Hematopoietic multipotent progenitor cell (in vitro differentiated cells): ENCODE measurements at regions not wholly inside any gene's neighbourhood (a gene's known extent, or its start where the extent isn't known, plus 50 kb on each side); places are given as distances from the start of the nearest gene placed in this dataset.
A peak's percentile ranks its signal among the peaks of the same experiment; 100 is the strongest.
"Not testable (repeated sequence)": the region's sequence is repeated elsewhere in the genome, so short reads cannot be mapped to it uniquely, and the experiment has no call there.

Source experiments
- DNase-seq, 3 donors: peaks; one replicate each; pipeline ENCODE4 v3.0.0-alpha.2; 2011 to 2015; ENCODE audit warnings: low read depth in 2 of 3, low spot score in 2 of 3

DNA sequence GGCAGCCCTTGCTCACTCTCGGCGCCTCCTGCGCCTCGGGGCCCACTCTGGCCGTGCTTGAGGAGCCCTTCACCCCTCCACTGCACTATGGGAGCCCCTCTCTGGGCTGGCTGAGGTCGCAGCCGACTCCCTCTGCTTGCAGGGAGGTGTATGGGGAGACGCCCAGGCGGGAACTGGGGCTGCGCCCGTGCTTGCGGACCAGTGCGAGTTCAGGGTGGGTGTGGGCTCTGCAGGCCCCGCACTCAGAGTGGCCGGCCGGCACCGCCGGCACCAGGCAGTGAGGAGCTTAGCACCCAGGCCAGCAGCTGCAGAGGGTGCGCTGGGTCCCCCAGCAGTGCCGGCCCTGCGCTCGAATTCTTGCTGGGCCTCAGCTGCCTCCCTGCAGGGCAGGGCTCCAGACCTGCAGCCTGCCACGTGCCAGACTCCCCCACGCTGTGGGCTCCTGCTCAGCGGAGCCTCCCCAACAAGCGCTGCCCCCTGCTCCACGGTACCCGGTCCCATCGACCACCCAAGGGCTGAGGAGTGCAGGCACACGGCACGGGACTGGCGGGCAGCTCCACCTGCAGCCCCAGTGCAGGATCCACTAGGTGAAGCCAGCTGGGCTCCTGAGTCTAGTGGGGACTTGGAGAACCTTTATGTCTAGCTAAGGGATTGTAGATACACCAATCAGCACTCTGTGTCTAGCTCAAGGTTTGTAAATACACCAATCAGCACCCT, 54.0 kb upstream of the WWC2 start:
- not testable (repeated sequence) for DNase-seq

DNA sequence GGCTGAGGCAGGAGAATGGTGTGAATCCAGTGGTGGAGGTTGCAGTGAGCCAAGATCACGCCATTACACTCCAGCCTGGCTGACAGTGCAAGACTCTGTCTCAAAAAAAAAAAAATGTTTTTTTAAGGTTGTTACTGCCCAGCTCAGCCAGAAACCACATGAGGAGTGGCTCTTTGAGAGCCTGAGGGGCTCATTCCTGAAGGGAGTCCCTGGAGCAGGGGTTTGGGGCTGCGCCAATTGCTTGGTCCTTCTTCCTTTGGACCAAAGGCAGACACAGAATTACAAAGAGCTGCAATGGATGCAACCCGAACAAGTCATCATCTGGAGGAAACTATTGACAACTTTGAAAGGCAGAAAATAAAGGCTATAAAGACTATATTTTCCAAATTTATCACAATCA, 60.6 kb upstream of the WWC2 start:
- DNase-seq, result no peak

DNA sequence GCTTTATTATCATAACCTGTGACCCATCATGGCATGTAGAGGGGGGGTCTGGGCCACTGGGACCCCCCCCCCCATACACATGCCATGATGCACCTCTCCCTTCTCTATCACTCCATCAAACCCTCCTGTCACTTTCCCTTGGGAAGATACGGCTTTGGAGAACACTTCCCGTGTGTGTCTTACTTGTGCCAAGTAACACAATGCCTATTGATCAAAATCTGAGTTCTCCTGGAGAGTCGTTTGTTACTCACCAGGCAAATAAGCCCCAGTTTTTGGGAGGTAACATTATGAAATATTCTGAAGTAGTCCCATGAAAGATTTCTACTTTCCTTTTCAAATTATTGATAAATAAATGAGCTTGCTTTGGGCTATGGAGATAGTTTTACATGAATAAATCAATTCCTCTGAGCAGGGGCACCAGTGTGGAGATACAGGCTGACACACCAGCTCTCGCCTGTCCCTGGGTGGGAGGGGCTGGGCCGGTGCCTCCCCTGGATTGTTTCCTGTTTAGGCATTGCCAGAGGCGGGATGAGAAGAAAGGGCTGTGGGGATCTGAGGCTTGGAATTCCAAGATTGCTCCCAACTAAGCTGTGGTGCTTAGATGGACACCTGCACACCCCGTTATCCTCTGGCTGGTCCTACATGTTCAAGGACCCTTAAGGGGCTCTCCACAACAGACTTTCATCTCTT, 63.2 kb upstream of the WWC2 start:
- no peak for DNase-seq

DNA sequence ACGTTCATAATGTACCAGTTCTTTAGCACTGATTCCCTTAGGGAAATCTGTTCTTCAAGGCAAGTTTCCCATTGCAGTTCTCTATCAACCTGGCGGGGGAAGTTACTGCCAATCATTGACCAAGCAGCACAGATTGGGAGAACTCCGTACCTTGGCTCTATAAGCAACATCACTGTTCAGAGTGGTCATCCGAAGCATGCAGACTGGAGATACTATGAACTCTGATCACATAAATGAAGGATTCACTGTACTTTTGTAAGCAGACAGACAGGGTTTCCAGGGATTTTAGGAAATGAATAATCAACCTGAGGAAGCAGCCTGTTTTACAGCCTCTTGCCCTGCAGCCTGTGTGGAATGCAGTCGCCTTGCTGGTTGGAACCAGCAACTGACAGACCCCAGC, 63.8 kb upstream of the WWC2 start:
- DNase-seq, result no peak

DNA sequence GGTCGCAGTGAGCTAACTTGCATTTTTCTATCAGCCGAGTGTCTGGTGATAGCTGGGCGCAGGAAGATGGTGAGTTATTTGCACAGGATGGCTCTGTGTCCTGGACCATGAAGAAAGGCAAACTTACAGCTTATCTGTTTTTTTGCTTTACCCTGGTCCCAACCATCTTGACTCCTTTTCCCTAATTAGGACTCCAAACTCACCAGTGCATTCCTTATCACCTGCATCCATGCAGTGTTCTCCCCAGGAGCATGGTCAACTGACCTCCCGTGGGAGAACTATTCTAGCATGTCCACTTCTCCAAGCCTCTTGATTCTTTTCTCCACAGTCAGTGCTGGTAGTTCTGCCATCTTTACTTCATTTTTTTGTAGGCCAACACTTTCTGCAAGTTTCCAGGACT, 68.2 kb upstream of the WWC2 start:
- no peak for DNase-seq

DNA sequence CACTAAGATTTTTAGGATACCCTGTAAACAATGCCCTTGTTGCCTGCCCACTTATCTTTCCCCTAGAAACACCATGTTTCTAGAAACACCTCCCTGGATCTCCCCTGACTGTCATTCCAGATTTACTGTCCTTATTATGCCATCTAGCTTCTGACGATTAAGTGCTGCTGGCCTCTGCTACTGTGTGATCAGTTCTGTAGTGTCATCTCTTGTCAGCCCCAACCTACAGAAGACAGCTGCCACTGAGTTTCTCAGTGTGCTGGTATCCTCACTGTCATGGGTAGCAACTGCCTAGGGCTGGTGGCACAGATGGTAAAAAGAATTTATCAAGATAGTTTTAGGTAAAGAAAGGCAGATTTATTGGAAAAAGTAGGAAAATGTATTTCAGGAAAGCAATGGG, 68.7 kb upstream of the WWC2 start:
- no peak for DNase-seq

DNA sequence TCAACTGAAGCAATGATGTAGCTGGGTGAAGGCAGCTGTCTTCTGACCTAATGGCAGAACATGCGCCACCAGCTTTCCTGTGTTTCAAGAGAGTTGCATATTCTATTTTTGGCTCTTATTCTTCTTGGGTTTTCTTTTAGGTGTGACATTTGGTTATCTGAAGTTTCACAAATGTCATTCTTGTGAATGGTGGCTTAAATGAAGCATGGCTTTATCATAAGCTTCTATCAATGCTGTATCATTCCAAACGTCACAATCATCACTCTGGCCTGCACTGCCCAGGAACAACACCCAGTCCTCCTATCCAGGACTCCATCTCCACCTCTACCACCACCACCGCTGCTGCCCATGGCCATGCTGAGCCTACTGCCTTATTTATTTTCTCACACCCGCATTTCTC, 69.7 kb upstream of the WWC2 start:
- DNase-seq, result no peak

DNA sequence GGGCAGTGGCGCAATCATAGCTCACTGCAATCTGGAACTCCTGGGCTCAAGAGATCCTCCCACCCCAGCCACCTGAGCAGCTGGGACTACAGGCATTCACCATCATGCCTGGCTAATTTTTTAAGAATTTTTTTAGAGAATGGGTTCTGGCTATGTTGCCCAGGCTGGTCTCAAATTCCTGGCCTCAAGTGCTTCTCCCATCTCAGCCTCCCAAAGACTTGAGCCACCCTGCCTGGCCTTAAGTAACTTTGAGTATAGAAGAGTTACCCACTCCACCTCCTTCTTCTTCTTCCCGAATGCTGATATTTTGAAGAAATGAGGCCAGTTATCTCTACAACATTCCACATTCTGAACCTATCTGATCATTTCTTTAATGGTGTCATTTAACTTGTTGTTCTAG, 72.4 kb upstream of the WWC2 start:
- DNase-seq, result no peak

DNA sequence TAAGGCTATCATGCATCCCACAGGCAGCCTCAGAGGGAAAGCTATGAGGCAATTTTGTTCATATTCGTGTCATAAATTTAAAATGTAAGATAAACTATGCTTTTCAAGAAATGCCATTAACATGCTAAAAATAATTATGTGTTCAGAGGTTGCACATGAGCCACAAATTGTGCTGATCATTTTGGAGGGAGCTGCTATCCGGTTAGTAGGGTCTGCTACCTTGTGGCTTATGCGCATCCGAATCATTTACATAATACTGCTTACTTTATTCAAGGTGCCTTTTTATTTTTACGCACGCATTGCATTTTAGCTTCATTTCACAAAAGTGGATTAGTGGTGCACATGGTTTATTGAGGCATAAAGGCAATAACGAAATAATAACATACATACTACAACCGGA, 76.4 kb upstream of the WWC2 start:
- DNase-seq, result no peak

DNA sequence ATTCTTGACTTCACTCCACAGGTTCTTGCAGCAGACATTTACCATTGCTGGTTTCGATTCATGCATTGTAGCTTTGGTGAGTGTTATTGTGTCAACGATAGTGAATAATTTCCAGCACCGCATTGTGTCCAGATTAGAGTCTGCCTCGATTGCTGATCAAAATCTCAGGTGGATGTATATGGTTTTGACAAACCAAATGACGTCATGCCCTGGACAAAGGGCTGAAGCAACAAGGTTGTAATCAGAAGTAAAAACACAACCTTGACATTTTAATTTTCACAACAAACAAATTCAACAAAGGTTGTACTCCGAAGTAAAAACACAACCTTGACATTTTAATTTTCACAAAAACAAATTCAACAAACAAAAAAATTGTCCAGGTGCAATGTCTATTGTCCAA, 81.1 kb upstream of the WWC2 start:
- no peak for DNase-seq

DNA sequence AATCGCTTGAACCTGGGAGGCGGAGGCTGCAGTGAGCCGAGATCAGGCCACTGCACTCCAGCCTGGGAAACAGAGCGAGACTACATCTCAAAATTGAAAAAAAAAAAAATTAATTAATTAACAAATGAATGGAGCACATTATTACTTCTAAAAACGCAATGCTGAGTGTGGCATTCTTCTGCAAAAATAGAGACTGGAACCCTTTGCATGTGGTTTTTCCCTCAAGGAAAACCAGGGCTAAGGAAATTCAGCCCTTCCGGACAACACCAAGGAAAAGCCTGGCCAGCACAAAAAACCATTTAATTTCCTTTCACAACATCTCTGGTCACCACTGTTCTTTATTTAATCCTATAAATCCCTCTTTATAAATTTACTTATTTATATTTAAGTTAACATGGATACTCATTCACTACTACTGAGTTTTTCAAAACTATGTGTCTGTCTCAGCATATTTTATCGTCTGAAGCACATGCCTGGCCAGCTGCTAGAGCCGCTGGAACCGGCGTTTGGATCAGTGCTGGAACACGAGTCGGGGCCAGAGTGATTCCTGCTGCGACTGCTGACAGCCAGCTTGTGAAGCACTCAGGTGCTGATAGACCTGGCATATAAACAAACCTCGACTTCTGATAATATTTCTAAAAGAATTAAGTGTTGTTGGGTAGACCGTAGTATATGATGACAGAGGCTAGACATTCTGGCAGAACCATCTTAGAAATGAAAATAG, 84.5 kb upstream of the WWC2 start:
- DNase-seq, result no peak

DNA sequence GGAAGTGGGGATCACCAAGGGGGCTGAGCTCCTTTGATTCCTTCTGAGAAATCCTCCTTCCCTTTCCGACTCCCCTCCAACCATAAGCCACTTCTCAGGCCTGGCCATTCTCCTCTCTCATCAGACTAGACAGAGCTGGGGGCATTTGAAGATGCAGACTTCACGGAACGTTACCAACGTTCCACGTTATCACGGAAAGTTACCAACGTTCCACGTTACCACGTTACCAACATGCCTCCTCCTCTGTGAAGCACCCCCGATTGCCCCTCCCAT, 85.4 kb upstream of the WWC2 start:
- DNase-seq, result no peak

DNA sequence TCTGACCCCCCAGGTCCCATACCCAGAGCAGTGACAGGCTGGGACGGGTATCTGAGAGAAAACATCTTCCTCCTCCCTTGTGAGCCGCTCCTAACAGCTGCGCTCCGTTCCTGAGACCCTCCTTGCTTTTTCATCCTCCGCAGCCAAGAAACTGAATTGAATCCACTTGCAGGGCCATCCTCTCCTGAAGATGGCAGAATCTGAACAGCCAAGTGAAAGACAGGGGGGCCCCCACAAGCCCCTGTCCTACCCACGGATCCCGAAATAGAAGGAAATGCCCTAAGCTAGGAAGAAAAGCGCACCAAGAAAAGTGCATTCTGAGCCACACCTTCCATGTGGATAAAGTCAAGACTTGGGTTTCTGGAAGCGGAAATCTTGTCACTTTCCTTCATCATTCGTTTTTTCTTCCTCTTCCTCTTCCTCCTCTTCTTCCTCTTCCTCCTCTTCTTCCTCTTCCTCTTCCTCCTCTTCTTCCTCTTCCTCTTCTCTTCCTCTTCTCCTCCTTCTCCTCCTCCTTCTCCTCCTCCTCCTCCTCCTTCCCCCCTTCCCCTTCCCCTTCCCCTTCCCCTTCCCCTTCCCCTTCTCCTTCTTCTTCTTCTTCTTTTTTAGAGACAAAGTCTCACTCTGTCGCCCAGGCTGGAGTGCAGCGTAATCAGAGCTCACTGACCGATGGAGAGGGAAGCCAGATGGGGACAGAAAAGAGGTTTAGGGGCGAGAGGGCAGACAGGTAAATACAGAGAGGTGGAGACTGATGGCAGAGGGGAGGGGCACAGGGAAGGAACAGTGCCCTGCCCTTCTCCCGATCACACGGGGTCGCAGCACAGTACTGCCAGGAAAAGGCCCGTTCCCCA, 86.0 kb upstream of the WWC2 start:
- DNase-seq, result peak in 1 of 3 donors; percentile 5

DNA sequence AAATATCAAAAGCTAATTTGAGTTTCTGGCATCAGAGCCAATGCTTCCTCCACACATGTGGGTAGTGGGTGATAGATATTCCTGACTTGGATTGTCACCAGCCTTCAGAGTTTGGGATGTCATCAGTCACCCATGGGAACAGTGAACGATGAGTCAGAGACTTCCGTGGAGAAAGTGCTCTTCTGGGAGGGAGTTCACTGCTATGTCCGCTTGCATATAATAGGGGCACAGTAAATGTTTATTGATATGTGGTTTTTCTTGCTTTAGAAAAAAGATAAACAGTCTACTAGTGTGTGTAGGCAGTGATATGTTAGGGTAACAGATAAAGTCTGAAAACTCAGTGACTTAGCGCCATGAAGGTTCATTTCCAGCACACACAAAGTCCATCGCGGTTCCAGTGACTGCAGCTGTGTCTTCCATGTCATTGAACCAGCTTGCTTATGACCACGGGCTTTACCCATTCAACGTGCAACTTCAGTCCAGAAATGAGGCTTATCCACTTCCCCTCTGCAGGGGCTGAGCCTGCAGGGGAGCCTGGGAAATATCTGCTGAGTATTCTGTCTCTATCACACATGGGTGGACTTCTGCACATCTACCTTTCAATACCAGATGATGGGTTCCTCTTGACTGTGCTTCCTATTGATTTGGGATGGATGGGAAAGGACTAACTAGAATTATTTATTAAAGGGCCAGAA, 87.7 kb upstream of the WWC2 start:
- DNase-seq, result no peak

DNA sequence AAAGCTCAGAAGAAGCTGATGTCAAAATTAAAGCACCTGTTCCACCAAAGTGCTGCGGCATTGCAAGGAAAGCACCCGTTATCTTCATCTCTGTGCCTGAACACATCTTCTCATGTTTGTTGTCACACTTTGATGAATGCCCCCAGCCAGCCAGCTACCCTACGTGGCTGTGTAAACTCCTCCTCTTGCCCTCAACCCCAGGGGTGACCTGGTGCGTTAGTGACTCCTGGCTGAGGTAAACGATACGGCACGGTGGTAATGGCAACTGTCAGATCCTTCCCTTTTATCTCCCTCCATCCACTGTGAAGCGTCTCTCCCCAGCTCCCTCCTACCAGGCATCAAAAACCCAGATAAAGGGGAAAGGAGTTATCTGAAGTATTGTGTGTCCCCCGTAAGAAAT, 90.6 kb upstream of the WWC2 start:
- no peak for DNase-seq

DNA sequence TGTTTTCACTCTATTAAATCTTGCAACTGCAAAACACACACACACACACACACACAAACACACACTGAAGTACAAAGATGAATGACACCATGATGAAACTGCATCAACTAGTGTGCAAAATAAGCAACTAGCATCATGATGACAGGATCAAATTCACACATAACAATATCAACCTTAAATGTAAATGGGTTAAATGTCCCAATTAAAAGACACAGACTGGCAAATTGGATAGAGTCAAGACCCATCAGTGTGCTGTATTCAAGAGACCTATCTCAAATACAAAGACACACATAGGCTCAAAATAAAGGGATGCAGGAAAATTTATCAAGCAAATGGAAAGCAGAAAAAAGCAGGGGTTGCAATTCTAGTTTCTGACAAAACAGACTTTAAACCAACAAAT, 87.2 kb upstream of the DCTD start:
- DNase-seq, result not testable (repeated sequence)

DNA sequence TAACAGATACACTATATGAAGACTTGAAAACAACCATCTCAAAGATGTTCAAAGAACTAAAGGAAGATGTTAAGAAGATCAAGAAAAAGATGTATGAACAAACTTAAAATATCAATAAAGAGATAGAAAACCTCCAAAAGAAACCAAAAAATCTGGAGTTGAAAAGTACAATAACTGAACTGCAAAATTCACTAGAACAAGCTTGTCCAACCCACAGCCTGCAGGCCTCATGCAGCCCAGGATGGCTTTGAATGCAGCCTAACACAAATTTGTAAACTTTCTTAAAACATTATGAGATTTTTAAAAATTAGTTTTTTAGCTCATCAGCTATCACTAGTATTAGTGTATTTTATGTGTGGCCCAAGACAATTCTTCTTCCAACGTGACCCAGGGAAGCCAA, 77.0 kb upstream of the DCTD start:
- no peak for DNase-seq

DNA sequence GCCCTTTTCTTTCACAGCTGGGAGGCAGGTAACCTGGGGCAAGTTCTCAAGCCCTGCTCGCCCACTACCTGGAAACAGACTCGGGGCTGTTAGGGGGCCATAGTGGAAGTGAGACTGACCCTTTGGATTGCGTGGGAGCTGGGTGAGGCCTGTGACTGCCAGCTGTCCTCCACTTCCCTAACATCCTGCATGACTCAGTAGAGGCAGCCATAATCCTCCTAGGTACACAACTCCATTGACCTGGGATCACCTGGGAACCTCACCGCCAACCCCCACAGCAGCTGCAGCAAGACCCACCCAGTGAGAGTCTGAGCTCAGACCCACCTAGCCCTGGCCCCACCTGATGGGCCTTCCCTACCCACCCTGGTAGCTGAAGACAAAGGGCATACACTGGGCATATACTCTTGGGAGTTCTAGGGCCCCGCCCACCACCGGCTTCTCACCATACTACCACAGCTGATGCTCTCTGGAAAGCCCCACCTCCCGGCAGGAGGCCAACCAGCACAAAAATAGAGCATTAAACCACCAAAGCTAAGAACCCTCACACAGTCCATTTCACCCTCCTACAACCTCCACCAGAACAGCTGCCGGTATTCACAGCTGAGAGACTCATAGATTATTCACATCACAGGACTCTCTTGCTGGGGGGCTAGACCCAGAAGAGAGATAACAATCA, 61.1 kb upstream of the DCTD start:
- no peak for DNase-seq

DNA sequence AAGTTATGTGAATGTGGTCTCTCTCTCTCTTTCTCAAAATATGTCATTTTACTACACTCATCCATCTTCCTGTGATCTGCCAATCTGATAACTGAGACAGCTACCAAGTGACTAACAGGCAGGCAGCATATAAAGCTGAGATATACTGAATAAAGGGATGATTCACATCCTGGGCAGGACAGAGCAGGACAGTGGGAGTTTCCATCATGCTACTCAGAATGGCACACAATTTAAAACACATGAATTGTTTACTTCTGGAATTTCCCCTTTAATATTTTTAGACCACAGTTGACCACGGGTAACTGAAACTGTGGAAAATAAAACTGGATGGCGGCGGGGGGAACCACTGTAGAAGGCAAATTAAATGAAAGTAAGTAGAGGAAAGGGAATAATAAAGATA, 58.6 kb upstream of the DCTD start:
- peak in 2 of 3 donors; percentile 58 to 76 for DNase-seq

DNA sequence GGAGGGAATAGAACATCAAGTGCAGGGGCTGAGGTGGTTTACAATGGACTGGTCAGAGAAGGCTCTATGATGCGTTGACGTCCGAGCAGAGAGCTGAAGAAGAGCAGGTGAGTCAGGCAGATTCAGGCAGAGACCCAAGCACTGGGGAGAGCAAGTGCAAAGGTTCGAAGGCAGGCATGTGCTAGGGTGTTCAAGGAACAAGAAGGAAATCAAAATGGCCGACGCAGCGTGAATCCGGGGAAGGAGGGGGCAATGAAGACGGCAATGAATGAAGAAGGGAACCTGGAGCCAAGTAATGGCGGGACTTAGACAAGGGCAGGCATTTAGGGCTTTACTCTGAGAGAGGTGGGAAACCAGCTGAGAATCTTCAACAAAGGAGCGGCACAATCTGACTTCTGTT, 56.8 kb upstream of the DCTD start:
- DNase-seq, result no peak
